GM18873 (cell line): ENCODE measurements at regions not wholly inside any gene's neighbourhood (a gene's known extent, or its start where the extent isn't known, plus 50 kb on each side); places are given as distances from the start of the nearest gene placed in this dataset.

ENCODE experiments used
- ATAC-seq: cut with Tn5 transposase; IDR thresholded peaks from one replicate; pipeline ENCODE4 v1.9.1; 2021; ENCODE audit warnings: mild to moderate bottlenecking, moderate library complexity, moderate number of reproducible peaks; ENCODE audit not compliant: unreplicated experiment, low FRiP score

DNA sequence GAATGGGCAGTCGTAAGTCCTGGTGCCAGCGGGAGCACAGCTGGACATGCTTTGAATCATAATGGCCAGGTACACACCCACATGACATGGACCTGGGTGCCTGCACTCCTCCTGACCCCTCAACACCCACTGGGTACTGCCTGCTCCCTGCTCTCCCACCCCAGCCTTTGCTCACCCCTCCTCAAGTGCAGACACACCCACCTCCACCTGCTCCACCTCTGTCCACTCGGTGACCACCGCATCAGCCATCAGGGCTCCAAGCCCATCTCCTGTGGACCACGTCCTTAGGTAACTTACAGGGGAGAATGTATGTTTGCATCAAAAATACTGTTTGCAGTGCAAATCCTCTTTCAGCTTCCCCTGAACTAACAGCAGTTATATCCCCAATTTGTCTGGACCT is 214.6 kb downstream of the BRD1 start:
- ATAC-seq: no peak

- no peak for ATAC-seq
These were observed 218.3 kb downstream of the BRD1 start for GRCh38 chr22:49609207-49609876.

GRCh38 chr22:49608660-49609059 is 219.0 kb downstream of the BRD1 start:
- no peak for ATAC-seq

DNA sequence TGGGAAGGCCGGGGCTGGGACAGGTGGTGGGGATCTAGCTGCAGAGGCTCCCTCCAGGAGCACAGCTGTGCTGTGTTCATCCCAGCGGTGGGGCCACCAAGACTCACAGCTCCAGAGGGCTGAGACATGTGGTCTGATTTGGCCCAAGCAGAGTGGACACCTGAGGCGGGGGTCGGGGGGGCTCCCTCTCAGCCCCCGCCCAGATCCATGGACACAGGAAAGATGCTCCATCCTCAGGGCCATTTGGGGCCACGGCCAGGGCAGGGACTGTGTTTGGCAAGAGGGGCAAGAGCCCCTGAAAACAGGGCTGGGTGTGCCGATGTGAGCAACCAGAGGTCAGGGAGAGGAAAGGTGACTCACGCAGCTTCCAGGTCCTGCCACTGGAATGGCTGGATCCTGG is 219.4 kb downstream of the BRD1 start:
- no peak for ATAC-seq

- no peak for ATAC-seq
These were observed 219.9 kb downstream of the BRD1 start for GRCh38 chr22:49607821-49608220.

DNA sequence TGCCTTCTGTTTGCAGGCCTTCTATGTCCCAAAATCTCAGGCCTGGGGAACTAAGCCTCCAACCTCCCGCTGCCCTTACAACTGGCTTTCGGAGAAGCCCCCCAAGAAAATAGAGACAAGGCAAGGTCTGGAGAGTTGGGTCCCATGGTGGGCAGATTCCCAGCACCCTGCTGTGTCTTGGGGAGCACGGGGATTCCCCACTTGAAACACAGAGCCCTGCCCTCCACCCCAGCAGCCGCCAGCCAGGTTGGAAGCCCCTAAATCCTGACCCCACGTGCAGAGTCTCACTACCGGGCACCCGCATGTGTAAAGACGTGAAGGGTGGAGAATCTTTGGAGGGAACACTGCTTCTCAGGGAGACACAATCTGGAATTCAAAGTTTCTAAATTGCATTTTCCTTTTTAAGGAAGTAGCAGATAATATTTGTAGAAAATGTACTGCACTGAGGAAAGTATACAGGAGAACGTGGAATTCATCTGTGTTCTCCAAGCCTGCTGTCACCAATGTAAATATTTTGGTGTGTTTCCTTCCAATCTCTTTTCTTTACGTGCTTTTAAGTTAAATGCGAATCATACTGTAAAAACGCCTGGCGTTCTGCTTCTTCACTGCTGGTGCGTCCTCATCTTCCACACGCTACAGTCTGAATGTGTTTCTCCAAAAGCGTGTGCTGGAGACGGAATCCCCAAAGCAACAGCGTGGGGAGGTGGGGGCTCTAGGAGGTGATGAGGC is 220.9 kb downstream of the BRD1 start:
- no peak for ATAC-seq

DNA sequence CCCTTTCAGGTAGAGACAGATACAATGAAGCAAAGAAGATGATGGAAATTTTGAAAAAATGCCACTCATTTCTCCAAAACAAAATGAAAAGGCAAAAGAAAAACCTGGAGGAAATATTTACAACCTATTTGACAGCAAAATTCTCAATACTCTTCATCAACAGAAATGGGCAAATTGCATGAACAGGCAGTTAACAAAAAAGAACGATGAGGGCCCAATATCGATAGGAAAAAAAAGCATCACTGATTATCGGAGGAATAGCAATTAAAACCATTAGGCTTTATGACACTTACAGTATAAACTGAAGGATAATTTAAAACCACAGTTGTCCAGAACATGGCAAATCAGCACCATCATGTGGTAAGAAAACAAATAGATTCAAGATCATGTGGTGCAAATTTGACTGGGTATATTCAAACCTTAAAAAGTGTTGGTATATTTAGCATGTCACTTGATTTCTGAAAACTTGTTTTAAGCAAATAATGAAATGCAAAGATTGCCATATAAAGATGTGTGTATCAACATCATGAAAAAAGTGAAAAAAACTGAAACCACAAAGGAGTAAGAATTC is 222.9 kb downstream of the BRD1 start:
- no peak for ATAC-seq

- no peak for ATAC-seq
These were observed 224.7 kb downstream of the BRD1 start for GRCh38 chr22:49603016-49603415.

DNA sequence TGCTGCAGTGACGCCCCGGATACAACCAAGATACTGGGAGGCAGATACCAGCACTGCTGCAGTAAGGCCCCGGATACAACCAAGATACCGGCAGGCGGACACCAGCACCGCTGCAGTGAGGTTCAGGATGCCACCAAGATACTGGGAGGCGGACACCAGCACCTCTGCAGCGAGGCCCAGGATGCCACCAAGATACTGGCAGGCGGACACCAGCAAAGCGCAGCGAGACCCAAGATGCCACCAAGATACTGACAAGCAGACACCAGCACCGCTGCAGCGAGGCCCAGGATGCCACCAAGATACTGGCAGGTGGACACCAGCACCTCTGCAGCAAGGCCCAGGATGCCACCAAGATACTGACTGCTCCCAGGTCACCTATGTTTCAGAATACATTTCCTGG is 225.2 kb downstream of the BRD1 start:
- no peak for ATAC-seq

GRCh38 chr22:49601614-49602321 is 225.9 kb downstream of the BRD1 start:
- ATAC-seq: no peak

DNA sequence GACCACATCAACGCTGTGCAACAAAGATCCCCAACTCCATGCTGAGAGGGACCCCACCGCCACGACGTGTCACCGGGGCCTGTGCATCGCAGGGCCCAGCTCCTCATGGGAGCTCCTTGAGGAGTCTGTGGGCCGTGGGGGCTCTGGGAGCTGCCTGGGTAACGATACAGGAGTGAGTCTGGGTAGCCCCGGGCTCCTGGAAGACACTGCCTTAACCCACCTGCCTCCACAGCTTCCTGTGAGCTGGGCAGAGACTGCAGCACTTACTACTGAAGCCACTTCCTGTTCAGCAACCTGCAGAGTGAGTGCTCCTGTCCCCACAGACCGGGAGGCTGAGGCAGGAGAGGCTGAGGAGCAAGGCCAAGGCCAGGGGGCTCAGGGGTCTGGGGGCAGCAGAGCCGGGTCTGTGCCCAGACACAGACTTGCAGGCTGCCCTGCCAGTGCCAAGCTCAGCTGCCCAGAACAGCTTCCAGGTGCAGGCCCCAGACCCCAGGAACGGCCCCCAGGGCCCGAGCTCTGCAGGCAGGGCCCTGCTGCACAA is 226.7 kb downstream of the BRD1 start:
- ATAC-seq: no peak

- no peak for ATAC-seq
These were observed 227.2 kb downstream of the BRD1 start for GRCh38 chr22:49600468-49600867.

GRCh38 chr22:49599691-49600455 is 227.8 kb downstream of the BRD1 start:
- no peak for ATAC-seq

GRCh38 chr22:49599039-49599438 is 228.6 kb downstream of the BRD1 start:
- ATAC-seq: no peak

GRCh38 chr22:49598338-49598737 is 229.3 kb downstream of the BRD1 start:
- no peak for ATAC-seq

GRCh38 chr22:49597428-49598039 is 230.1 kb downstream of the BRD1 start:
- no peak for ATAC-seq

- no peak for ATAC-seq
These were observed 232.1 kb downstream of the BRD1 start for GRCh38 chr22:49595465-49596078.

- ATAC-seq: no peak
These were observed 233.6 kb downstream of the BRD1 start for GRCh38 chr22:49594078-49594477.

- no peak for ATAC-seq
These were observed 234.2 kb downstream of the BRD1 start for GRCh38 chr22:49593509-49593908.
